ENCODE measurements at regions not wholly inside any gene's neighbourhood (a gene's known extent, or its start where the extent isn't known, plus 50 kb on each side); places are given as distances from the start of the nearest gene placed in this dataset.

DNA sequence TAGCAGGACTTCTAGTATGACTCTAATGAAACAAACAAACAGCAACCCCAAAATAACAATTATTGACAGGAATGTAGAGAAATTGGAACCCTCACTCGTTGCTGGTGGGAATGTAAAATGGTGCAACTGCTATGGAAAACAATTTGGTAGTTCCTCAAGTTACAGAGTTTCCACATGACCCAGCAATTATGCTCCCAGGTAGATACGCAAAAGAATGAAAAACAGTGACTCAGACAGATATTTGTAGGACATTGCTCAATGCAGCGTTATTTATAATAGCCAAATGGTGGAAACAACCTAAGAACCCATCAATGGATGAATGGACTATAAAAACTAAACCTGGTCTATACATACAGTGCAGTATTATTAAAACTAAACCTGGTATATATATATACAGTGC is 646.1 kb upstream of the FRG1 start:
- DNase-seq (ENCODE audit: extremely low spot score): no peak
- WGBS: 87% methylated on average over 3 of the region's 3 CpGs
- no peaks in the 10 kb centered on the region for H3K36me3 ChIP-seq
- no peaks in the 10 kb centered on the region for H3K4me1 ChIP-seq
- no peak overlapping the region for H3K4me3 ChIP-seq
- H3K27ac ChIP-seq (replicated peaks in 1 of 4): no peak overlapping the region
- H3K9me3 ChIP-seq: no peaks in the 10 kb centered on the region
- TF ChIP-seq EP300 (IDR thresholded peaks at IDR 0.05) (no peak), POLR2A (IDR thresholded peaks at IDR 0.05; ENCODE audit: low read depth) (no peak), POLR2AphosphoS5 (IDR thresholded peaks at IDR 0.05) (no peak)
- TF ChIP-seq, protein P1, sequence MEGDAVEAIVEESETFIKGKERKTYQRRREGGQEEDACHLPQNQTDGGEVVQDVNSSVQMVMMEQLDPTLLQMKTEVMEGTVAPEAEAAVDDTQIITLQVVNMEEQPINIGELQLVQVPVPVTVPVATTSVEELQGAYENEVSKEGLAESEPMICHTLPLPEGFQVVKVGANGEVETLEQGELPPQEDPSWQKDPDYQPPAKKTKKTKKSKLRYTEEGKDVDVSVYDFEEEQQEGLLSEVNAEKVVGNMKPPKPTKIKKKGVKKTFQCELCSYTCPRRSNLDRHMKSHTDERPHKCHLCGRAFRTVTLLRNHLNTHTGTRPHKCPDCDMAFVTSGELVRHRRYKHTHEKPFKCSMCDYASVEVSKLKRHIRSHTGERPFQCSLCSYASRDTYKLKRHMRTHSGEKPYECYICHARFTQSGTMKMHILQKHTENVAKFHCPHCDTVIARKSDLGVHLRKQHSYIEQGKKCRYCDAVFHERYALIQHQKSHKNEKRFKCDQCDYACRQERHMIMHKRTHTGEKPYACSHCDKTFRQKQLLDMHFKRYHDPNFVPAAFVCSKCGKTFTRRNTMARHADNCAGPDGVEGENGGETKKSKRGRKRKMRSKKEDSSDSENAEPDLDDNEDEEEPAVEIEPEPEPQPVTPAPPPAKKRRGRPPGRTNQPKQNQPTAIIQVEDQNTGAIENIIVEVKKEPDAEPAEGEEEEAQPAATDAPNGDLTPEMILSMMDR (IDR thresholded peaks at IDR 0.05): no peak
- intact Hi-C loops (cut with DNase I): no loop called here
- no peaks in the 10 kb centered on the region for H3K27me3 ChIP-seq

GRCh38 chr4:189299706-189300105 is 641.0 kb upstream of the FRG1 start:
- WGBS: 62% methylated on average over 5 of the region's 5 CpGs
- H3K9me3 ChIP-seq: no peaks in the 10 kb centered on the region
- no peak for DNase-seq (ENCODE audit: extremely low spot score)
- no peaks in the 10 kb centered on the region for H3K36me3 ChIP-seq
- intact Hi-C loops (cut with DNase I): no loop called here
- peaks cover 5 to 14% (median 8%) of the 10 kb centered on the region in 4 donors for H3K4me1 ChIP-seq
- H3K4me3 ChIP-seq: no peak overlapping the region
- TF ChIP-seq POLR2A (IDR thresholded peaks at IDR 0.05; ENCODE audit: low read depth) (no peak), EP300 (IDR thresholded peaks at IDR 0.05) (no peak), POLR2AphosphoS5 (IDR thresholded peaks at IDR 0.05) (no peak)
- TF ChIP-seq, protein P1 (IDR thresholded peaks at IDR 0.05): no peak
- H3K27me3 ChIP-seq: no peaks in the 10 kb centered on the region
- H3K27ac ChIP-seq (replicated peaks in 1 of 4): no peak overlapping the region

GRCh38 chr4:189301692-189302091 is 639.0 kb upstream of the FRG1 start:
- intact Hi-C loops (cut with DNase I): no loop called here
- TF ChIP-seq POLR2AphosphoS5 (IDR thresholded peaks at IDR 0.05) (no peak), POLR2A (IDR thresholded peaks at IDR 0.05; ENCODE audit: low read depth) (no peak), EP300 (IDR thresholded peaks at IDR 0.05) (no peak)
- TF ChIP-seq, protein P1 (IDR thresholded peaks at IDR 0.05): no peak
- no peaks in the 10 kb centered on the region for H3K27me3 ChIP-seq
- H3K9me3 ChIP-seq: no peaks in the 10 kb centered on the region
- 95% methylated on average over 9 of the region's 9 CpGs for WGBS
- H3K27ac ChIP-seq (replicated peaks in 1 of 4): no peak overlapping the region
- H3K4me3 ChIP-seq: no peak overlapping the region
- H3K36me3 ChIP-seq: no peaks in the 10 kb centered on the region
- no peak for DNase-seq (ENCODE audit: extremely low spot score)
- peaks cover 10 to 24% (median 19%) of the 10 kb centered on the region in 4 donors for H3K4me1 ChIP-seq

DNA sequence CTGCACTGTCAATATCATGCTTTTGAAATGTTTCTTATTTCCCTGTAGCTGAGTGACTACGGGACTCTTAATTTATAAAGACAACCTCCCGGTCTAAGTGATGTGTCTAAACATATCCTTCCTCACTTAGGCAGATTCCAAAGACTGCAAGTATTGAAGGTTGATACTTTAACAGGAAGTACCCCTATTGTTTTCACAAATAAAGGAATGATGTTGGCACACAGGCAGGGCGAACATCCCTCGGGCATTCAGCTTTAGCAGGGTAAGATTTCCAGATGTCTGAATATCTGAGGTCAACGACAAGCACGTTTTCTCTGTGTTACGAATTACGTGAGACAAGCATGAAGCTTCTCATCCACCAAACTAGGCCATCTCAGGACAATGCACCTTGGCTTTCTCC is 638.0 kb upstream of the FRG1 start:
- intact Hi-C loops (cut with DNase I): no loop called here
- 71% methylated on average over 8 of the region's 8 CpGs for WGBS

More for the DNA sequence above, 638.0 kb upstream of the FRG1 start:
- no peak overlapping the region for H3K4me3 ChIP-seq
- H3K36me3 ChIP-seq: no peaks in the 10 kb centered on the region
- TF ChIP-seq, protein P1 (IDR thresholded peaks at IDR 0.05): no peak
- no peak for TF ChIP-seq EP300 (IDR thresholded peaks at IDR 0.05)
- no peak for TF ChIP-seq POLR2AphosphoS5 (IDR thresholded peaks at IDR 0.05)
- no peak for TF ChIP-seq POLR2A (IDR thresholded peaks at IDR 0.05; ENCODE audit: low read depth)
- no peak overlapping the region for H3K27ac ChIP-seq (replicated peaks in 1 of 4)
- no peak for DNase-seq (ENCODE audit: extremely low spot score)
- no peaks in the 10 kb centered on the region for H3K27me3 ChIP-seq
- H3K4me1 ChIP-seq: peaks cover 10 to 24% (median 19%) of the 10 kb centered on the region in 4 donors
- H3K9me3 ChIP-seq: no peaks in the 10 kb centered on the region
